Astrocyte (in vitro differentiated cells and primary cell): ENCODE measurements at regions not wholly inside any gene's neighbourhood (a gene's known extent, or its start where the extent isn't known, plus 50 kb on each side); places are given as distances from the start of the nearest gene placed in this dataset.

Source experiments
- DNase-seq: peaks from one replicate; pipeline ENCODE4 v3.0.0-alpha.2; 2010; ENCODE audit warnings: low read depth
- FAIRE-seq: peaks from 2 replicates; lab custom pipeline; 2011; peaks lifted over from hg19 to GRCh38; lab: Jason Lieb, UNC
- H2AFZ ChIP-seq: 2 replicates; pipeline ENCODE4 v1.6.0; 2012; ENCODE audit warnings: low read depth, low read length, inconsistent platforms
- H3K27ac ChIP-seq: 2 replicates; pipeline ENCODE4 v1.5.1; 2011; ENCODE audit warnings: low read depth, low read length, inconsistent platforms
- H3K27me3 ChIP-seq: 2 replicates; pipeline ENCODE4 v1.6.0; 2011; ENCODE audit warnings: low read length, inconsistent platforms; ENCODE audit not compliant: insufficient read depth
- H3K36me3 ChIP-seq: 2 replicates; pipeline ENCODE4 v1.5.1; 2011; ENCODE audit warnings: low read length, inconsistent platforms; ENCODE audit not compliant: insufficient read depth
- H3K4me1 ChIP-seq: 2 replicates; pipeline ENCODE4 v1.5.1; 2011; ENCODE audit warnings: low read length, inconsistent platforms; ENCODE audit not compliant: insufficient read depth
- H3K4me2 ChIP-seq: 2 replicates; pipeline ENCODE4 v1.6.0; 2012; ENCODE audit warnings: low read length, inconsistent platforms
- H3K4me3 ChIP-seq: 2 replicates; pipeline ENCODE4 v1.5.1; 2011; ENCODE audit warnings: low read depth, mild to moderate bottlenecking, low read length, inconsistent platforms; ENCODE audit not compliant: insufficient read depth
- H3K79me2 ChIP-seq: 2 replicates; pipeline ENCODE4 v1.6.0; 2012; ENCODE audit warnings: mild to moderate bottlenecking, low read length, inconsistent platforms; ENCODE audit not compliant: insufficient read depth
- H3K9ac ChIP-seq: 2 replicates; pipeline ENCODE4 v1.6.0; 2012; ENCODE audit warnings: mild to moderate bottlenecking, low read length, inconsistent platforms
- H3K9me3 ChIP-seq: 2 replicates; pipeline ENCODE4 v1.5.1; 2012; ENCODE audit warnings: low read depth, mild to moderate bottlenecking, low read length, inconsistent platforms; ENCODE audit not compliant: insufficient read depth
- H4K20me1 ChIP-seq: 2 replicates; pipeline ENCODE4 v1.6.0; 2012; ENCODE audit warnings: low read length, inconsistent platforms; ENCODE audit not compliant: insufficient read depth
- H3K27ac Mint-ChIP-seq: one replicate; pipeline ENCODE4 v1.8.0; 2021; ENCODE audit warnings: mild to moderate bottlenecking, mixed read lengths; ENCODE audit not compliant: unreplicated experiment
- H3K27me3 Mint-ChIP-seq: one replicate; pipeline ENCODE4 v1.8.0; 2021; ENCODE audit warnings: low read depth, mixed read lengths; ENCODE audit not compliant: unreplicated experiment
- H3K36me3 Mint-ChIP-seq: one replicate; pipeline ENCODE4 v1.8.0; 2021; ENCODE audit warnings: low read depth, mixed read lengths; ENCODE audit not compliant: unreplicated experiment
- H3K4me1 Mint-ChIP-seq: one replicate; pipeline ENCODE4 v1.8.0; 2021; ENCODE audit warnings: low read depth, mixed read lengths; ENCODE audit not compliant: unreplicated experiment
- H3K4me3 Mint-ChIP-seq: one replicate; pipeline ENCODE4 v1.8.0; 2021; ENCODE audit warnings: mild to moderate bottlenecking, moderate library complexity, mixed read lengths; ENCODE audit not compliant: unreplicated experiment
- H3K9me3 Mint-ChIP-seq: one replicate; pipeline ENCODE4 v1.8.0; 2021; ENCODE audit warnings: mild to moderate bottlenecking, mixed read lengths; ENCODE audit not compliant: unreplicated experiment
- CTCF ChIP-seq: IDR thresholded peaks from 2 replicates; pipeline ENCODE4 v1.5.1; 2011; ENCODE audit warnings: low read depth, mild to moderate bottlenecking, inconsistent platforms, low read length, moderate library complexity; ENCODE audit not compliant: insufficient read depth
- EZH2 ChIP-seq: IDR thresholded peaks from 2 replicates; pipeline ENCODE4 v1.6.1; 2012; ENCODE audit warnings: mild to moderate bottlenecking, low read length, inconsistent platforms; ENCODE audit not compliant: insufficient read depth

GRCh38 chr13:78326633-78327032, 276.7 kb downstream of the POU4F1 start:
- Mint-ChIP-seq H3K36me3 (no peaks in the 10 kb centered on the region), H3K4me1 (no peaks in the 10 kb centered on the region), H3K4me3 (no peak overlapping the region), H3K9me3 (no peaks in the 10 kb centered on the region), H3K27ac (no peak overlapping the region), H3K27me3 (no peaks in the 10 kb centered on the region)
- Histone ChIP-seq H3K36me3 (no peaks in the 10 kb centered on the region), H3K9me3 (no peaks in the 10 kb centered on the region), H3K27ac (no peak overlapping the region), H3K4me1 (no peaks in the 10 kb centered on the region), H4K20me1 (no peaks in the 10 kb centered on the region), H3K27me3 (no peaks in the 10 kb centered on the region), H3K4me2 (no peak overlapping the region), H3K4me3 (no peak overlapping the region), H2AFZ (no peak overlapping the region), H3K9ac (no peak overlapping the region), H3K79me2 (no peaks in the 10 kb centered on the region)
- peak; percentile 12 for DNase-seq
- FAIRE-seq: no peak
- TF ChIP-seq CTCF (no peak), EZH2 (no peak)

GRCh38 chr13:78325585-78325984, 277.8 kb downstream of the POU4F1 start:
- DNase-seq: no peak

GRCh38 chr13:78323848-78324247, 279.5 kb downstream of the POU4F1 start:
- H3K9me3 ChIP-seq: no peaks in the 10 kb centered on the region
- no peak for TF ChIP-seq CTCF
- TF ChIP-seq EZH2: no peak
- H4K20me1 ChIP-seq: no peaks in the 10 kb centered on the region
- Mint-ChIP-seq H3K4me3 (no peak overlapping the region), H3K9me3 (no peaks in the 10 kb centered on the region), H3K36me3 (no peaks in the 10 kb centered on the region), H3K4me1 (no peaks in the 10 kb centered on the region), H3K27me3 (no peaks in the 10 kb centered on the region), H3K27ac (no peak overlapping the region)
- no peak for FAIRE-seq
- H3K79me2 ChIP-seq: no peaks in the 10 kb centered on the region
- H3K27me3 ChIP-seq: no peaks in the 10 kb centered on the region
- H3K36me3 ChIP-seq: no peaks in the 10 kb centered on the region
- no peaks in the 10 kb centered on the region for H3K4me1 ChIP-seq
- no peak overlapping the region for H3K4me2 ChIP-seq
- no peak overlapping the region for H2AFZ ChIP-seq
- no peak overlapping the region for H3K9ac ChIP-seq
- DNase-seq: peak; percentile 21
- no peak overlapping the region for H3K4me3 ChIP-seq
- no peak overlapping the region for H3K27ac ChIP-seq

More at GRCh38 chr13:78325585-78325984, 277.8 kb downstream of the POU4F1 start:
- no peaks in the 10 kb centered on the region for H3K36me3 Mint-ChIP-seq
- Histone ChIP-seq H2AFZ (no peak overlapping the region), H3K4me2 (no peak overlapping the region), H3K9ac (no peak overlapping the region), H3K4me1 (no peaks in the 10 kb centered on the region), H3K27ac (no peak overlapping the region), H3K9me3 (no peaks in the 10 kb centered on the region), H3K36me3 (no peaks in the 10 kb centered on the region), H3K4me3 (no peak overlapping the region), H3K79me2 (no peaks in the 10 kb centered on the region), H4K20me1 (no peaks in the 10 kb centered on the region), H3K27me3 (no peaks in the 10 kb centered on the region)
- H3K9me3 Mint-ChIP-seq: no peaks in the 10 kb centered on the region
- H3K27ac Mint-ChIP-seq: no peak overlapping the region
- H3K4me3 Mint-ChIP-seq: no peak overlapping the region
- no peaks in the 10 kb centered on the region for H3K4me1 Mint-ChIP-seq
- no peaks in the 10 kb centered on the region for H3K27me3 Mint-ChIP-seq
- FAIRE-seq: no peak
- no peak for TF ChIP-seq EZH2
